Stomach (tissue), 8 donors: ENCODE measurements at regions not wholly inside any gene's neighbourhood (a gene's known extent, or its start where the extent isn't known, plus 50 kb on each side); places are given as distances from the start of the nearest gene placed in this dataset.

Experiments used
- DNase-seq, 2 donors: peaks; one replicate each; pipeline versions ENCODE4 v3.0.0 to v3.0.0-alpha.2; 2013 to 2019
- H3K27ac ChIP-seq, 5 donors: fragments of 200-600 bp in 4 of 5; sonication (generic) in 4 of 5; one replicate each; pipeline ENCODE4 v1.5.1; 2013 to 2019; ENCODE audit warnings: mild to moderate bottlenecking in 1 of 5, moderate library complexity in 1 of 5
- H3K27me3 ChIP-seq, 3 donors: fragments of 200-600 bp; sonication (generic); one replicate each; pipeline ENCODE4 v1.5.1; 2017 to 2019; ENCODE audit warnings: mixed run types in 1 of 3
- H3K36me3 ChIP-seq, 4 donors: fragments of 200-600 bp; sonication (generic); 1 replicate in 3 of 4; 2 replicates in 1 of 4; pipeline ENCODE4 v1.5.1; 2016 to 2019
- H3K4me1 ChIP-seq, 4 donors: fragments of 200-600 bp; sonication (generic); one replicate each; pipeline ENCODE4 v1.5.1; 2016 to 2019
- H3K4me3 ChIP-seq, 4 donors: fragments of 200-600 bp; sonication (generic) in 3 of 4; one replicate each; pipeline ENCODE4 v1.5.1; 2016 to 2019; ENCODE audit warnings: mild to moderate bottlenecking in 1 of 4
- H3K9me3 ChIP-seq, 4 donors: fragments of 200-600 bp; sonication (generic); one replicate each; pipeline ENCODE4 v1.5.1; 2016 to 2019
- CTCF ChIP-seq, 7 experiments: fragments of 450-650 bp in 4 of 7; fragments of 200-600 bp in 3 of 7; sonication (generic) in 3 of 7; IDR thresholded peaks; one replicate each; pipeline ENCODE4 v1.5.1; 2016 to 2019; ENCODE audit warnings: antibody characterized with exemption in 7 of 7, control low read depth in 2 of 7, mild to moderate bottlenecking in 1 of 7
- EP300 ChIP-seq: sonication (generic); formaldehyde crosslinking; IDR thresholded peaks from one replicate; pipeline ENCODE4 v1.6.1; 2017; ENCODE audit warnings: antibody characterized with exemption
- POLR2A ChIP-seq, 4 donors: fragments of 450-650 bp; IDR thresholded peaks; one replicate each; pipeline ENCODE4 v1.6.1; 2016; ENCODE audit warnings: antibody characterized with exemption in 4 of 4, control low read depth in 2 of 4, mild to moderate bottlenecking in 1 of 4, moderate library complexity in 1 of 4
- POLR2AphosphoS5 ChIP-seq, 3 donors: sonication (generic); formaldehyde crosslinking; IDR thresholded peaks; one replicate each; pipeline ENCODE4 v1.6.1; 2016; ENCODE audit warnings: antibody characterized with exemption in 3 of 3
- WGBS, 5 donors: extraction: QIAGEN DNeasy Blood & Tissue Kit in 3 of 5; methylation state at CpG; one replicate each; pipeline versions ENCODE4 v1.1.5 to v1.1.7; 2013 to 2018; 5-methylcytosine and 5-hydroxymethylcytosine counted together
- intact Hi-C: fragments of 100-400 bp; cut with DNase I; formaldehyde crosslinking; loops from one replicate; pipeline ENCODE4 v1.15.1; 2023; ENCODE audit warnings: low total_unique reads
- donor health status: healthy with polysubstance abuse.
- donor health status: Bipolar disorder and iron deficiency.
- donor health status: healthy.

GRCh38 chr13:58883405-58883804 is 1251.9 kb downstream of the PCDH17 start:
- intact Hi-C loops = no loop called here
- Histone ChIP-seq H3K27me3 (no peaks in the 10 kb centered on the region), H3K4me3 (no peak overlapping the region), H3K27ac (no peak overlapping the region), H3K4me1 (no peaks in the 10 kb centered on the region), H3K9me3 (no peaks in the 10 kb centered on the region), H3K36me3 (no peaks in the 10 kb centered on the region)
- WGBS, 5 donors = 57 to 73% (median 64%) methylated on average over 2 of the region's 2 CpGs
- DNase-seq = no peak
- TF ChIP-seq POLR2A (IDR thresholded peaks at IDR 0.05) (no peak), EP300 (no peak), POLR2AphosphoS5 (IDR thresholded peaks at IDR 0.05) (no peak), CTCF (IDR thresholded peaks at IDR 0.05) (no peak)

GRCh38 chr13:58884353-58885209 is 1253.0 kb downstream of the PCDH17 start:
- no peaks in the 10 kb centered on the region for H3K4me1 ChIP-seq
- no peak overlapping the region for H3K27ac ChIP-seq
- no peaks in the 10 kb centered on the region for H3K27me3 ChIP-seq
- H3K36me3 ChIP-seq = no peaks in the 10 kb centered on the region
- no peak for DNase-seq
- intact Hi-C loops = no loop called here
- H3K4me3 ChIP-seq = no peak overlapping the region
- TF ChIP-seq POLR2A (IDR thresholded peaks at IDR 0.05) = no peak
- no peak for TF ChIP-seq EP300
- TF ChIP-seq POLR2AphosphoS5 (IDR thresholded peaks at IDR 0.05) = no peak
- TF ChIP-seq CTCF (IDR thresholded peaks at IDR 0.05) = no peak
- 39 to 72% (median 59%) methylated on average over 5 of the region's 5 CpGs for WGBS, 5 donors
- no peaks in the 10 kb centered on the region for H3K9me3 ChIP-seq

GRCh38 chr13:58889474-58889873 is 1257.9 kb downstream of the PCDH17 start:
- Histone ChIP-seq H3K36me3 (no peaks in the 10 kb centered on the region), H3K4me3 (no peak overlapping the region), H3K9me3 (peaks cover 0 to 6% (median 0%) of the 10 kb centered on the region in 4 donors), H3K27ac (no peak overlapping the region), H3K4me1 (no peaks in the 10 kb centered on the region), H3K27me3 (no peaks in the 10 kb centered on the region)
- intact Hi-C loops = no loop called here
- TF ChIP-seq EP300 (no peak), CTCF (IDR thresholded peaks at IDR 0.05) (no peak), POLR2AphosphoS5 (IDR thresholded peaks at IDR 0.05) (no peak), POLR2A (IDR thresholded peaks at IDR 0.05) (no peak)
- WGBS, 5 donors = 76 to 91% (median 80%) methylated on average over 1 of the region's 1 CpG
- DNase-seq = no peak

GRCh38 chr13:58893396-58893795 is 1261.9 kb downstream of the PCDH17 start:
- no peak overlapping the region for H3K27ac ChIP-seq
- intact Hi-C loops = no loop called here
- no peak for DNase-seq
- no peaks in the 10 kb centered on the region for H3K36me3 ChIP-seq
- WGBS, 5 donors = 84 to 94% (median 92%) methylated on average over 1 of the region's 1 CpG
- H3K27me3 ChIP-seq = no peaks in the 10 kb centered on the region
- no peak overlapping the region for H3K4me3 ChIP-seq
- peaks cover 0 to 6% (median 0%) of the 10 kb centered on the region in 4 donors for H3K9me3 ChIP-seq
- H3K4me1 ChIP-seq = no peaks in the 10 kb centered on the region
- TF ChIP-seq EP300 (no peak), POLR2AphosphoS5 (IDR thresholded peaks at IDR 0.05) (no peak), CTCF (IDR thresholded peaks at IDR 0.05) (no peak), POLR2A (IDR thresholded peaks at IDR 0.05) (no peak)
